OCI-LY7 (cell line): ENCODE measurements at regions not wholly inside any gene's neighbourhood (a gene's known extent, or its start where the extent isn't known, plus 50 kb on each side); places are given as distances from the start of the nearest gene placed in this dataset.

Experiments used
- EZH2phosphoT487 ChIP-seq: fragments of 200-600 bp; sonication (generic); IDR thresholded peaks from 2 replicates; pipeline ENCODE4 v1.6.1; 2018; ENCODE audit warnings: low read depth, borderline replicate concordance, mild to moderate bottlenecking, mixed run types, antibody characterized with exemption, low read length, moderate library complexity, mixed read lengths
- TF ChIP-seq, protein P1 (sequence below): fragments of 200-600 bp; sonication (generic); conservative IDR thresholded peaks from 2 replicates; pipeline ENCODE4 v1.5.1; 2014; ENCODE audit warnings: mild to moderate bottlenecking, antibody characterized with exemption, low read length, moderate library complexity, mixed read lengths

DNA sequence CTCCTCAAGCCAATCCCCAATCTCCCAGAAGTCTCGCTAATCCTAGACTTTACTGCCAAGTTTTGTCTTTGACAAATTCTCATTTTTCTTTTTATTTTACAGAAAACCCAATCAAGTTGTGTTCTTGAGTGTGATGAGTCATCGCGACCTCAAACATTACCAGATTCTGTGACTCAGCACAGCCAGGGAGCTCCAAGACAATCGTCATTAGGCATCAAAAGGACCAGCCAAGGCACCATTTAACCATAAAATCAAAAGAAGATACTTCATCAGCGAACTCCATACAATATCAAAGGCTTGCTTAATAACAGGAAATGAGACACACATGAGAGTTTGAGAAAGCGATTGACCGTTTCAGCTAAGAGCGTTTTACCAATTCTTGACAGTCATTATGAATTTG is 146.2 kb upstream of the AGAP1 start:
- TF ChIP-seq EZH2phosphoT487: no peak
- TF ChIP-seq, protein P1, sequence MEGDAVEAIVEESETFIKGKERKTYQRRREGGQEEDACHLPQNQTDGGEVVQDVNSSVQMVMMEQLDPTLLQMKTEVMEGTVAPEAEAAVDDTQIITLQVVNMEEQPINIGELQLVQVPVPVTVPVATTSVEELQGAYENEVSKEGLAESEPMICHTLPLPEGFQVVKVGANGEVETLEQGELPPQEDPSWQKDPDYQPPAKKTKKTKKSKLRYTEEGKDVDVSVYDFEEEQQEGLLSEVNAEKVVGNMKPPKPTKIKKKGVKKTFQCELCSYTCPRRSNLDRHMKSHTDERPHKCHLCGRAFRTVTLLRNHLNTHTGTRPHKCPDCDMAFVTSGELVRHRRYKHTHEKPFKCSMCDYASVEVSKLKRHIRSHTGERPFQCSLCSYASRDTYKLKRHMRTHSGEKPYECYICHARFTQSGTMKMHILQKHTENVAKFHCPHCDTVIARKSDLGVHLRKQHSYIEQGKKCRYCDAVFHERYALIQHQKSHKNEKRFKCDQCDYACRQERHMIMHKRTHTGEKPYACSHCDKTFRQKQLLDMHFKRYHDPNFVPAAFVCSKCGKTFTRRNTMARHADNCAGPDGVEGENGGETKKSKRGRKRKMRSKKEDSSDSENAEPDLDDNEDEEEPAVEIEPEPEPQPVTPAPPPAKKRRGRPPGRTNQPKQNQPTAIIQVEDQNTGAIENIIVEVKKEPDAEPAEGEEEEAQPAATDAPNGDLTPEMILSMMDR: no peak
